BJ (cell line): ENCODE measurements at regions not wholly inside any gene's neighbourhood (a gene's known extent, or its start where the extent isn't known, plus 50 kb on each side); places are given as distances from the start of the nearest gene placed in this dataset.

Source experiments
- CTCF ChIA-PET: fragments of 350-600 bp; formaldehyde crosslinking; extraction: SDS; loops from one replicate; lab custom pipeline; 2021; ENCODE audit warnings: antibody characterized with exemption, inconsistent platforms; lab: Yijun Ruan, JAX
- POLR2A ChIA-PET: fragments of 300-600 bp; sonication (Branson Sonifier 250); formaldehyde crosslinking; extraction: SDS; loops from one replicate; lab custom pipeline; 2021; ENCODE audit warnings: antibody characterized with exemption; lab: Charles Lee
- DNase-seq: peaks from one replicate; pipeline ENCODE4 v3.0.0-alpha.2; 2011; ENCODE audit warnings: low read depth
- H3K27me3 ChIP-seq: 2 replicates; pipeline ENCODE4 v1.6.0; 2011; ENCODE audit warnings: low read length; ENCODE audit not compliant: control insufficient read depth, insufficient read depth
- H3K36me3 ChIP-seq: 2 replicates; pipeline ENCODE4 v1.5.1; 2011; ENCODE audit warnings: low read length; ENCODE audit not compliant: control insufficient read depth, insufficient read depth
- H3K4me3 ChIP-seq: 2 replicates; pipeline ENCODE4 v1.5.1; 2011; ENCODE audit warnings: low read depth, mild to moderate bottlenecking, control low read depth, low read length
- TF ChIP-seq, protein P1 (sequence below): IDR thresholded peaks from 2 replicates; pipeline ENCODE4 v1.5.1; 2011; ENCODE audit warnings: low read depth, mild to moderate bottlenecking, control low read depth, inconsistent platforms, low read length, moderate library complexity; ENCODE audit not compliant: insufficient read depth

DNA sequence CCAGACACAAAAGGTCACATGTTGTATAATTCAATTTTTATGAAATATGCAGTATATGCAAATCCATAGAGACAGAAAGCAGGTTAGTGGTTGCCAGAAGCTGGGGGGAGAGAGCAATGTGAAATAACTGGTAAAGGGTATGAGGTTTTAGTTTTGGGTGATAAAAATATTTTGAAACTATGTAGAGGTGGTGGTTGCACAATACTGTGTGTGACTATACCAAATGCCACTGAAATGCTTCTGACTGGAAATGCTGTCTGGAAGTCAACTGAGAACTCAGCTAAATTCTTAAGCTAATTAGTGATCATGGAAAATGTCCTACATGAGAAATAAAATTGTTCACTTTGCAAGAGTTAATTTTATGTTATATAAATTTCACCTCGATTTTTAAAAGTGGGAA is 65.3 kb upstream of the RXFP2 start:
- no peak for DNase-seq

DNA sequence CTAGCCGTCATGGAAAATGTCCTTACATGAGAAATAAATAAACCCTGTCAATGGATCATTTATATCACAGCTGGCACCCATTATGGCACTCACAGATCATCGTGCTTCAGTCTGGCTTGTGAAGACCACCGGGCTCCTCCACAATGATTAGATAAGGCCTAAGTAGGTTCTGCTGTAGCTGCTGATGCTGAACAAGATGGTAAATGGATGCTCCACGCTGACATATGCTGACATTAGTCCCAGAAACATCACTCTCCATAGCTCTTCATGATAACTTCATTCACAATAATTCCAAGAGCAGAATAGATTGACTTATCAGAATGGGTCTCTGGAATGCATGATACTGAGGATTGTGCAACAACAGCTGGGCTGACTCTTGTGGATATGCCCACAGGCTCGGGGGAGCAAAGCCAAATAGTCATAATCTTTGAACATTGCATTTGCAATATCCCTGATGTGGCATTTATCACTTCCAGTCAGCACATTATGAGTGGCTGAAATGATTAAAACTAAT is 63.8 kb upstream of the RXFP2 start:
- H3K36me3 ChIP-seq, result no peaks in the 10 kb centered on the region
- H3K27me3 ChIP-seq, result peaks cover 2% of the 10 kb centered on the region
- ChIA-PET CTCF (interaction anchor here (0.8 to 1.3 kb wide), 2 partner anchors 11 to 57 kb away, joined by 3 to 4 read pairs; no protein-coding TSS in a partner anchor), POLR2A (no interaction called here)
- H3K4me3 ChIP-seq, result no peak overlapping the region
- no peak for DNase-seq
- TF ChIP-seq, protein P1, sequence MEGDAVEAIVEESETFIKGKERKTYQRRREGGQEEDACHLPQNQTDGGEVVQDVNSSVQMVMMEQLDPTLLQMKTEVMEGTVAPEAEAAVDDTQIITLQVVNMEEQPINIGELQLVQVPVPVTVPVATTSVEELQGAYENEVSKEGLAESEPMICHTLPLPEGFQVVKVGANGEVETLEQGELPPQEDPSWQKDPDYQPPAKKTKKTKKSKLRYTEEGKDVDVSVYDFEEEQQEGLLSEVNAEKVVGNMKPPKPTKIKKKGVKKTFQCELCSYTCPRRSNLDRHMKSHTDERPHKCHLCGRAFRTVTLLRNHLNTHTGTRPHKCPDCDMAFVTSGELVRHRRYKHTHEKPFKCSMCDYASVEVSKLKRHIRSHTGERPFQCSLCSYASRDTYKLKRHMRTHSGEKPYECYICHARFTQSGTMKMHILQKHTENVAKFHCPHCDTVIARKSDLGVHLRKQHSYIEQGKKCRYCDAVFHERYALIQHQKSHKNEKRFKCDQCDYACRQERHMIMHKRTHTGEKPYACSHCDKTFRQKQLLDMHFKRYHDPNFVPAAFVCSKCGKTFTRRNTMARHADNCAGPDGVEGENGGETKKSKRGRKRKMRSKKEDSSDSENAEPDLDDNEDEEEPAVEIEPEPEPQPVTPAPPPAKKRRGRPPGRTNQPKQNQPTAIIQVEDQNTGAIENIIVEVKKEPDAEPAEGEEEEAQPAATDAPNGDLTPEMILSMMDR, result no peak

More for the DNA sequence above, 65.3 kb upstream of the RXFP2 start:
- CTCF ChIA-PET, result interaction anchor here (1.8 kb wide), 1 partner anchor 136 kb away, joined by 8 read pairs; no protein-coding TSS in a partner anchor
- H3K36me3 ChIP-seq, result no peaks in the 10 kb centered on the region
- TF ChIP-seq, protein P1, result no peak
- POLR2A ChIA-PET, result no interaction called here
- peaks cover 2% of the 10 kb centered on the region for H3K27me3 ChIP-seq
- H3K4me3 ChIP-seq, result no peak overlapping the region

- POLR2A ChIA-PET, result no interaction called here
- no peak for DNase-seq
- peaks cover 6% of the 10 kb centered on the region for H3K27me3 ChIP-seq
- TF ChIP-seq, protein P1, result no peak
- H3K36me3 ChIP-seq, result no peaks in the 10 kb centered on the region
- no peak overlapping the region for H3K4me3 ChIP-seq
- CTCF ChIA-PET, result no interaction called here
Observed at GRCh38 chr13:31681133-31681532, 58.2 kb upstream of the RXFP2 start.

DNA sequence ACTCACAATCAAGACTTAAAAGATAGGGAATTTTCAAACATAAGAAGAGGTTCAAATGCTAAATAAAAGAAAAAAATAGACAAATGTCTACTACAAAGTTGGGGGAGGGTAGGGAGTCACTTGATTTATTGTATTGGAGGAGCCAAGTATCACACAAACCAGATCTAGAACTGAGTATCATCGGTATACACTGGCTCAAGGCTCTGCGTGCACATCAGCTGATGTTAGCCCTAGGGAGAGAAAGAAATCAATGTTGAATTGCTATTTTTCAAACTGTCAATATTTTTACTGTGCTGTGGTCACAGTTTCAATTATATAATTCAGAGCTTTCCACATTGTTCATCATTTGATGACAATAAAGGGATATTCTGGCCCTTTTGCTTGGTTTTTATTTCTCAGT is 54.9 kb upstream of the RXFP2 start:
- TF ChIP-seq, protein P1, result no peak
- Histone ChIP-seq H3K27me3 (0 out of 2 replicates have a peak, but pooled peaks cover 5% of the 10 kb centered on the region), H3K4me3 (no peak overlapping the region), H3K36me3 (no peaks in the 10 kb centered on the region)
- no peak for DNase-seq
- ChIA-PET POLR2A (no interaction called here), CTCF (no interaction called here)

DNA sequence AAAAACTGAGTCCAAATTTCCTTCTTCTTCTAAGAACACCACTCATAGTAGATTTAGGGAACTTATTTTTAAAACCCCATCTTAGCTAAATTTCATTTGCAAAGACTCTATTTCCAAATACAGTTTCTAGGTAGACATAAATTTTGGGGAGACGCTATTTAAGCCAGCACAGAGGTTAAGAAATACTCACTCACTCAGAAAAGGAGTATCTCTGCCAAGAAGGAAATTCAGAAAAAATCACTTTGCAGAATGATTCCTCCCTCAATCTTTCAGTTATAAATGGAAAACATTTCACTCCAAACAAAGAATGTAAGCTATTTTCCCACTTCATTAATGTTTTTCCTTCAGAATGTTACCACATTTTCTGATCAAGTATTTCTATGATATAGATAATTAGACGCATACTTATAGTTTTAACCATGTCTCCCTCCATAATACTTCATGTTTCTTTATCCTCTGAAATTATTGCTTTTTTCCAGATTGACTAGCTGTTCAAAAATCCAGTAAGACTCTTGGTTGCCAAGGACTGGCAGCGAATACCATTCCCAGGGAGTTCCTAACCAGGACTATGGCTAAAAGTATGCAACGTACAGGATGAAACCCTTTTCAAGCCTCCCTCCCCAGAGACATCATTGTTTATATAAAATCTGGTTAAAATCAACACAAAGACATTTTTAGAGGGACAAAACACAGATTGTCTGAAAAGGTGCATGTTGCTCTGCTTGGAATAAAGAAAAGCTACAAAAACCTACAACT is 52.5 kb upstream of the RXFP2 start:
- Histone ChIP-seq H3K36me3 (no peaks in the 10 kb centered on the region), H3K27me3 (0 out of 2 replicates have a peak, but pooled peaks cover 5% of the 10 kb centered on the region), H3K4me3 (no peak overlapping the region)
- DNase-seq, result no peak
- TF ChIP-seq, protein P1, result no peak
- ChIA-PET CTCF (interaction anchor here (1.0 to 1.4 kb wide), 2 partner anchors 11 to 149 kb away, joined by 3 to 4 read pairs; no protein-coding TSS in a partner anchor), POLR2A (no interaction called here)
